Osteoblast (primary cell): ENCODE measurements at regions not wholly inside any gene's neighbourhood (a gene's known extent, or its start where the extent isn't known, plus 50 kb on each side); places are given as distances from the start of the nearest gene placed in this dataset.

Experiments
- DNase-seq: peaks from one replicate; pipeline ENCODE4 v3.0.0; 2011; ENCODE audit warnings: low spot score, mixed read lengths; ENCODE audit not compliant: insufficient read length; ENCODE audit errors: missing footprints
- H2AFZ ChIP-seq: 2 replicates; pipeline ENCODE4 v1.6.0; 2011; ENCODE audit warnings: mild to moderate bottlenecking, low read length
- H3K27ac ChIP-seq: 2 replicates; pipeline ENCODE4 v1.5.1; 2011; ENCODE audit warnings: mild to moderate bottlenecking, low read depth, low read length, moderate library complexity
- H3K27me3 ChIP-seq: 2 replicates; pipeline ENCODE4 v1.6.0; 2012; ENCODE audit warnings: mild to moderate bottlenecking, control low read depth, inconsistent platforms, low read length, moderate library complexity; ENCODE audit not compliant: insufficient read depth
- H3K36me3 ChIP-seq: 2 replicates; pipeline ENCODE4 v1.5.1; 2011; ENCODE audit warnings: mild to moderate bottlenecking, low read length, control low read depth, moderate library complexity; ENCODE audit not compliant: insufficient read depth
- H3K4me1 ChIP-seq: 2 replicates; pipeline ENCODE4 v1.5.1; 2011; ENCODE audit warnings: mild to moderate bottlenecking, low read length, control low read depth, moderate library complexity; ENCODE audit not compliant: insufficient read depth
- H3K4me2 ChIP-seq: 2 replicates; pipeline ENCODE4 v1.6.0; 2011; ENCODE audit warnings: mild to moderate bottlenecking, low read length; ENCODE audit not compliant: insufficient read depth
- H3K4me3 ChIP-seq: fragments of 200-600 bp; sonication (generic); 3 replicates; pipeline ENCODE4 v1.5.1; 2012; ENCODE audit warnings: mild to moderate bottlenecking, low read length, inconsistent platforms; ENCODE audit not compliant: insufficient read depth
- H3K79me2 ChIP-seq: 2 replicates; pipeline ENCODE4 v1.6.0; 2012; ENCODE audit warnings: mild to moderate bottlenecking, low read length, control low read depth, inconsistent platforms; ENCODE audit not compliant: insufficient read depth
- H3K9me3 ChIP-seq: 2 replicates; pipeline ENCODE4 v1.5.1; 2011; ENCODE audit warnings: low read depth, low read length, control low read depth
- H4K20me1 ChIP-seq: 2 replicates; pipeline ENCODE4 v1.6.0; 2012; ENCODE audit warnings: mild to moderate bottlenecking, low read length, control low read depth; ENCODE audit not compliant: insufficient read depth
- CTCF ChIP-seq: IDR thresholded peaks from 2 replicates; pipeline ENCODE4 v1.5.1; 2011; ENCODE audit warnings: mild to moderate bottlenecking, low read depth, low read length, moderate library complexity; ENCODE audit errors: extremely low read depth

- Histone ChIP-seq H3K27me3 (no peaks in the 10 kb centered on the region), H3K79me2 (no peaks in the 10 kb centered on the region), H3K4me3 (peak overlapping the region; percentile 33), H3K4me1 (peaks cover 31% of the 10 kb centered on the region), H3K27ac (peak overlapping the region; percentile 100), H3K36me3 (no peaks in the 10 kb centered on the region), H4K20me1 (no peaks in the 10 kb centered on the region), H3K9me3 (no peaks in the 10 kb centered on the region), H2AFZ (no peak overlapping the region), H3K4me2 (peak overlapping the region; percentile 72)
- DNase-seq, result peak; percentile 66
- peak; percentile 12 for TF ChIP-seq CTCF
Observed at GRCh38 chr7:22577470-22578001, 77.5 kb upstream of the STEAP1B start.

GRCh38 chr7:22576612-22577469 is 76.9 kb upstream of the STEAP1B start:
- no peak for DNase-seq
- TF ChIP-seq CTCF, result no peak

GRCh38 chr7:22574754-22575520 is 74.9 kb upstream of the STEAP1B start:
- Histone ChIP-seq H3K27ac (peak overlapping the region; percentile 100), H3K9me3 (no peaks in the 10 kb centered on the region), H2AFZ (no peak overlapping the region), H3K36me3 (peaks cover 5% of the 10 kb centered on the region), H3K27me3 (no peaks in the 10 kb centered on the region), H3K79me2 (no peaks in the 10 kb centered on the region), H4K20me1 (no peaks in the 10 kb centered on the region), H3K4me3 (no peak overlapping the region), H3K4me1 (peaks cover 49% of the 10 kb centered on the region), H3K4me2 (no peak overlapping the region)
- no peak for TF ChIP-seq CTCF
- no peak for DNase-seq

More at GRCh38 chr7:22576612-22577469, 76.9 kb upstream of the STEAP1B start:
- Histone ChIP-seq H3K4me2 (peak overlapping the region; percentile 3), H2AFZ (no peak overlapping the region), H3K9me3 (no peaks in the 10 kb centered on the region), H3K36me3 (no peaks in the 10 kb centered on the region), H3K4me3 (no peak overlapping the region), H4K20me1 (no peaks in the 10 kb centered on the region), H3K4me1 (peaks cover 37% of the 10 kb centered on the region), H3K27me3 (no peaks in the 10 kb centered on the region), H3K79me2 (no peaks in the 10 kb centered on the region), H3K27ac (peak overlapping the region; percentile 100)
